ENCODE measurements at regions not wholly inside any gene's neighbourhood (a gene's known extent, or its start where the extent isn't known, plus 50 kb on each side); places are given as distances from the start of the nearest gene placed in this dataset.

GRCh38 chr7:34333184-34333583, 324.8 kb upstream of the NPSR1 start:
- no peaks in the 10 kb centered on the region for H4K20me1 ChIP-seq (ENCODE audit: insufficient read depth, low read length, poor library complexity, severe bottlenecking)
- H3K36me3 ChIP-seq (ENCODE audit: insufficient read depth, low read length), result no peaks in the 10 kb centered on the region
- no peaks in the 10 kb centered on the region for H3F3A ChIP-seq (ENCODE audit: low read depth)
- no peak overlapping the region for H3K9ac ChIP-seq (ENCODE audit: low read depth, low read length, poor library complexity, severe bottlenecking)
- no peak for TF ChIP-seq EZH2phosphoT487 (IDR thresholded peaks at IDR 0.05; ENCODE audit: borderline replicate concordance)
- TF ChIP-seq CTCF (conservative IDR thresholded peaks at IDR 0.05; ENCODE audit: low read length), result no peak
- H3K27me3 ChIP-seq (ENCODE audit: insufficient read depth, low read length, poor library complexity, severe bottlenecking), result no peaks in the 10 kb centered on the region
- H3K4me1 ChIP-seq (ENCODE audit: insufficient read depth, low read length, poor library complexity, severe bottlenecking), result no peaks in the 10 kb centered on the region
- H2AFZ ChIP-seq (ENCODE audit: low read length), result no peak overlapping the region
- no peak overlapping the region for H3K4me3 ChIP-seq (ENCODE audit: low read length, poor library complexity, severe bottlenecking)
- no peaks in the 10 kb centered on the region for H3K79me2 ChIP-seq (ENCODE audit: insufficient read depth, low read length)
- H3K9me2 ChIP-seq (replicated peaks; ENCODE audit: low read depth, low read length), result no peaks in the 10 kb centered on the region
- H3K9me3 ChIP-seq (ENCODE audit: insufficient read depth, low read depth, low read length), result no peaks in the 10 kb centered on the region
- H3K4me2 ChIP-seq (ENCODE audit: low read depth, low read length, poor library complexity, severe bottlenecking), result no peak overlapping the region

- H3K79me2 ChIP-seq (ENCODE audit: insufficient read depth, low read length), result no peaks in the 10 kb centered on the region
- H3K27me3 ChIP-seq (ENCODE audit: insufficient read depth, low read length, poor library complexity, severe bottlenecking), result no peaks in the 10 kb centered on the region
- no peaks in the 10 kb centered on the region for H3K4me1 ChIP-seq (ENCODE audit: insufficient read depth, low read length, poor library complexity, severe bottlenecking)
- no peaks in the 10 kb centered on the region for H3K36me3 ChIP-seq (ENCODE audit: insufficient read depth, low read length)
- H4K20me1 ChIP-seq (ENCODE audit: insufficient read depth, low read length, poor library complexity, severe bottlenecking), result no peaks in the 10 kb centered on the region
- H3K4me3 ChIP-seq (ENCODE audit: low read length, poor library complexity, severe bottlenecking), result no peak overlapping the region
- H2AFZ ChIP-seq (ENCODE audit: low read length), result no peak overlapping the region
- H3F3A ChIP-seq (ENCODE audit: low read depth), result no peaks in the 10 kb centered on the region
- no peaks in the 10 kb centered on the region for H3K9me3 ChIP-seq (ENCODE audit: insufficient read depth, low read depth, low read length)
- TF ChIP-seq EZH2phosphoT487 (IDR thresholded peaks at IDR 0.05; ENCODE audit: borderline replicate concordance) (no peak), CTCF (conservative IDR thresholded peaks at IDR 0.05; ENCODE audit: low read length) (no peak)
- no peak overlapping the region for H3K4me2 ChIP-seq (ENCODE audit: low read depth, low read length, poor library complexity, severe bottlenecking)
- H3K9ac ChIP-seq (ENCODE audit: low read depth, low read length, poor library complexity, severe bottlenecking), result no peak overlapping the region
- no peaks in the 10 kb centered on the region for H3K9me2 ChIP-seq (replicated peaks; ENCODE audit: low read depth, low read length)
These were observed 324.1 kb upstream of the NPSR1 start for GRCh38 chr7:34333925-34334324.

GRCh38 chr7:34337163-34337562, 320.9 kb upstream of the NPSR1 start:
- Histone ChIP-seq H3K9ac (ENCODE audit: low read depth, low read length, poor library complexity, severe bottlenecking) (no peak overlapping the region), H3K4me1 (ENCODE audit: insufficient read depth, low read length, poor library complexity, severe bottlenecking) (no peaks in the 10 kb centered on the region), H3K36me3 (ENCODE audit: insufficient read depth, low read length) (no peaks in the 10 kb centered on the region), H4K20me1 (ENCODE audit: insufficient read depth, low read length, poor library complexity, severe bottlenecking) (no peaks in the 10 kb centered on the region), H2AFZ (ENCODE audit: low read length) (no peak overlapping the region), H3K4me3 (ENCODE audit: low read length, poor library complexity, severe bottlenecking) (no peak overlapping the region), H3K4me2 (ENCODE audit: low read depth, low read length, poor library complexity, severe bottlenecking) (no peak overlapping the region), H3K9me2 (replicated peaks; ENCODE audit: low read depth, low read length) (no peaks in the 10 kb centered on the region), H3F3A (ENCODE audit: low read depth) (no peaks in the 10 kb centered on the region), H3K27me3 (ENCODE audit: insufficient read depth, low read length, poor library complexity, severe bottlenecking) (no peaks in the 10 kb centered on the region), H3K9me3 (ENCODE audit: insufficient read depth, low read depth, low read length) (no peaks in the 10 kb centered on the region), H3K79me2 (ENCODE audit: insufficient read depth, low read length) (no peaks in the 10 kb centered on the region)
- TF ChIP-seq CTCF (conservative IDR thresholded peaks at IDR 0.05; ENCODE audit: low read length), result no peak
- no peak for TF ChIP-seq EZH2phosphoT487 (IDR thresholded peaks at IDR 0.05; ENCODE audit: borderline replicate concordance)

All from Loucy (cell line).